GM19023 (cell line): ENCODE measurements at regions not wholly inside any gene's neighbourhood (a gene's known extent, or its start where the extent isn't known, plus 50 kb on each side); places are given as distances from the start of the nearest gene placed in this dataset.

Source experiments
- ATAC-seq: cut with Tn5 transposase; IDR thresholded peaks from one replicate; pipeline ENCODE4 v1.9.1; 2021; ENCODE audit warnings: mild to moderate bottlenecking, moderate library complexity; ENCODE audit not compliant: unreplicated experiment

DNA sequence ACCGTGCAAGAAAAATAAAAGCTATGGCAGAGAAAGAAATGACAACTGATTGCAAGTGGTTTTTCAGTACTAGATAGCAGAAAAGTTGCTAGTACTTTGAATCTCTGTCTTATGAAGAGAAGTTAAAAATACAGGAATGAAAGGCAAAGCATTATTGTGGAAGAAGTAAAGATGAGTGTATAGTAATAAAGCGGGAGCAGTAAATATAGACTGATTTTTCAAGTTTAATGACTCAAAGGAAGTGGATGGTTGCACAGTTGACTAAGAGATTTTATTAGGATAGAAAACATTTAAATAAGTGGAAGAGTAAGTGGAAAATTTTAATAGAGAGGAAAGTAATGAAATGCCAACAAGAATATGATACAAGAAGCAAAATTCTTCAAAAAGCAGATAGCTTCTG is 1076.1 kb upstream of the CADM2 start:
- ATAC-seq: no peak

- no peak for ATAC-seq
Measured at GRCh38 chr3:83890039-83890762, 1068.6 kb upstream of the CADM2 start.

DNA sequence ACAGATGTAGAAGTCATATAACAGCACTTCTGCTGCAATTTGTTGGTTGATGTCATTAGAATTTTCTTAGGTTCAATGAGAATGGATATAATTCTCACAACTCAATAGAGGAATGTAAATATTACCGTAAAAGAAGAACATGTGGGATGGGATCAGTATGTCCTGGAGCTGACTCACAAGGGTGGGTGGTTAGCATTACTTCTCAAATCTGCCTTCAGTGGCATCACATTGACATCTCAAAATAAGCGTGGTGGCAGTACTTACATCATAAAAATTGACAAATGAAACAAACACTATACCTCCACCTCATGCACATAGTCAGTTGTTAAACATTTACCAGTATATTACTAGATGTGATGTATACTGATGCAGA is 1068.0 kb upstream of the CADM2 start:
- ATAC-seq: no peak

DNA sequence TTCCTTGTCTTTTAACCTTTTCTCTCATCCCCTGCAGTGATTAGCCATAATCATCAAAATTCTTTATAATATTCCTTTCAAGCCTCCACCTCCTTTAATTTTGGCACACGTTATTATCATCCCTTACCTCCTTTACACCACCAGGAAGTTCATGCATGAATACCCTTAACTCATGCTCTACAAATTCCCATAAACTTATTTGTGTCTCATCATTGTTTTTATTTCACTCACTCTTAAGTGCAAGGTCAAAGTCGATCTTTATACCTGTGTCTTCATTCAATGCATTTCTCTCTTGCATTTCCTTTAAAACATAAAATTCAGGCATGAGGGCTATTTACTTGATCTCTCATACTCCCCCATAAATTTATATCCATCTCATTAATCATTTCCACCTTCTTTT is 1064.6 kb upstream of the CADM2 start:
- no peak for ATAC-seq

DNA sequence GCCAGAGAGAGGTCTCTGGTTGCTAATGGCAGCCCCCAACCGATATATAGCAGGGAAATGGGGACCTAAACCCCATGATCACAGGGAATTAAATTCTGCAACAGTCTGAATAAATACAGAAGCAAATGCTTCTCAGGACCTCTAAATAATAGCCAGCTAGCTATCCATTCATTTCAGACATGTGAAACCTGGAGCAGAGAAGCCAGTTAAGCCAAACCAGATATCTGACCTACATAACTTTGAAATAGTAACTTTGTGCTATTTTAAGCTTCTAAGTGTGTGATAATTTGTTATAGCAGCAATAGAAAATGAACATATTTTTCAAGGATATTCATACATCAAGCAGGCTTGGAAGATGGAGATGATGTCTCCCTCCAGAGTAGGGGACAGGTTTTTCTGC is 1062.9 kb upstream of the CADM2 start:
- ATAC-seq: no peak

GRCh38 chr3:83902787-83903533 is 1055.8 kb upstream of the CADM2 start:
- ATAC-seq: no peak

DNA sequence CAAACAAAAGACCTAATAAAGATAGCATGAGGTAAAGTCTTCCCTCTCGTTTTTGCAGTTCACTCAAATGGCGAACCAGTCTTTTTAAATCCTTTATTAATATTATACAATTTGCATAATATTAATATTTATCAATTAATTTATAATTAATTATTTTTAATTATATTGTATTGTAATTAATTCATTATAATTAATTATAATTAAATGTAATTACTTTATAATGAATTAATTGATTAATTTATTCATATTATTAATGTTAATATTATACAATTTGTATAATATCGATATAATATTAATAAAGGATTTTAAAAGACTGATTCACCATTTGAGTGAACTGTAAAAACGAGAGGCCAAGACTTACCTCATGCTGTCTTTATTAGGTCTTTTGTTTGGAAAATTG is 1045.4 kb upstream of the CADM2 start:
- ATAC-seq: no peak

DNA sequence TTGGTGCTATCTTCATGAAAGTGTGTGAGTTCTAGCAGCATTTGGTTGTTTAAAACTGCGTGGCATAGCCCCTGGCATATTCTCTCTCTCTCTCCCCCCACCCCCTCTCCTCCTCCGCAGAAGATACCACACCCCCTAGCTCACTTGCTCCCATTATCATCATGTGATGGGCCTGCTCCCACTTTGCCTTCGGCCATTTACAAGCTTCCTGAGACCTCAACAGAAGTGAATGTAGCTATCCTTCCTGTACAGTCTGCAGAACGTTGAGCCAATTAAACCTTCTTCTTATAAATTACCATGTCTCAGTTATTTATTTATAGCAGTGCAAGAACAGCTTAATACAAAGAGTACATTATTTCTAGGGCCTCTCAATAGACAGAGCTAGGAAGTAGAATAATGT is 1032.5 kb upstream of the CADM2 start:
- ATAC-seq: no peak

DNA sequence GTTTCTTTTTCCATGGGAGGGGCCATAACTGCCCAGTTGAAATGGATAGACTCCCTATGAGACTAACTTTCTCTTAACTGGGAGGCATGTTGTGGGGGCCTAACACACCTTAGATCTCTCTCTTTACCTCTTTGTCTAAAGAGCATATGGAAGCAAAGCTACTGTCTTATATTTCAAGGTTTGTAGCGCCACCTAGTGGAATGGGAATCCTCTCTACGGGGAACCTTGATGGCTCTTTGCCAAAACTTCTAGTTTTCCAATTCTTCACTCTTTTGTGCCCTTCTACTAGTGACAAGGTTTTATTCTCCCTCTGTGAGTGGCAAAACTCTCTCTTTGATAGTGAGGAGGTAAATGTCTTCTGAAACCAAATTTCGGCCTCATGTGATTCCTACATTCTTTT is 1030.4 kb upstream of the CADM2 start:
- ATAC-seq: no peak

DNA sequence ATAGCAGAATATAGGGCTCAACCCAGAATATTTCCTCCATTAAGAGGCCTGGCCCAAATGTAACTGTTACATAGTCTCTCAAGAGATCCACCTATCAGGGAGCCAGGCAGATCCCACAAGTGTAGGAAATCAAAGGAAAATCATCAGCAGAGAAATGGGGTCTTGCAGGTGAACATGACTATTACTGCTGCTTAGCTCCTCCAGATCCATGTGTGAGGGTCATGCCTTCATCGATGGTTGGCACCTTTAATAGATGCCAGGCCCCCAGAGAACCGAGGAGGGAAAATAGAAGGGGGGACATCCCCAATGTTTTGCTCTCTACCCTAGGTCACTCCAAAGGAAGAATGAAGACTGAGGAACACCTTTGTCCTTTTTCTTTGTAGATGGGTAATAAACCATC is 1029.9 kb upstream of the CADM2 start:
- no peak for ATAC-seq

DNA sequence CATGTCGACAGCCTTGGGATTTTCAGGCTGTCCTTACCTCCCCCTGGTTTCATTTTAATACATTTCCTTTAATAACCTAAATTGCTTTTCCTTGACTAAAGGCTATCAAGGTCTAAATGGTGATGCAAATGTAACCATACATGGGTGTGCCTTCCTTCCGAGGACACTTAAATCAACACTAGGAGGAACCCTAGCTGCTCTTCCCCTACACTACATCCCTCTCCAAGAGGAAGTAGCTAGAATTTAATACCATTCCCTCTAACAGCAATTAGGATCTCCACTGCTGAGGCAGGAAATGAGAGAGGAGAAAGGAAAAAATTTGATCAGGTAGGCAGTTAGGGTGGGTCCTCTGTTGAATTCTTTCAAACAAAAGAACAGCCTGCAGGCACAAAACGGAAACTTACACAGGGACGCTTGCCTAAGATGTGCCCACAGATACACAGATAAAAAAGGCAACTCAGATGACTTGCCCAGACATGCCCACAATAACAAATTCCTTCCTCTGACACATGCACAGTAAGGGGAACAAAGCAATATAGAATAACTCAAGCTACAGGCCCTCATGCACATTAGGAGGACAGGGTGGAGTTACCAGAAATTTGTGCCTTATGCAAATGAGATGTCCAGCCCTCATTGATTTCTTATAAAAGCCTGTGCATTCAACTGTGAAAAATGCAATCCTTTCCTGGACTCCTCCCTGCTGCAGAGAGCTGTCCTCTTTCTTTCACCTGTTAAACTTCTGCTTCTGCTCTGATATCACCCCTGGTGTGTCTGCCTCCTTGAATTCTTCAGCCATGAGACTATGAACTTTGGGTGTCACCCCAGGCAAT is 1024.4 kb upstream of the CADM2 start:
- no peak for ATAC-seq

DNA sequence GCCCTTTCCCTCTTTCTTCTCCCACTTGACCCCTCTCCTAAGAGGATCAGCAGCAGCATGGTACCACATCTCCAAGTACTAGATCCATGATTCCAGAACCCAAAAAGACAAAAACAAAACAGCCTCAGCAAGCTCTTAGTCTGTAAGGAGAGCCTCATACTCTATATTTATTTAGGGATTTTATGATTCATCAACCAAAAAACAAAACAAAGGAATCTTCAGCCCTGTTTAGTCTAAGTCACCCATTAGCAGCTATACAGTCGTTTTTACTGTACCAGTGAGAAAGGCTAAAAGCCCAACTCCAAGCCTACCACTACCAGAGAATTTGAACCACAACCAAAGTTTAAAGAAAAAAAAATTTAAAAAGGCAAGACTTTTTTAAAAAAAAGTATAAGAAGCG is 1020.3 kb upstream of the CADM2 start:
- no peak for ATAC-seq

- no peak for ATAC-seq
Measured at GRCh38 chr3:83941990-83942745, 1016.6 kb upstream of the CADM2 start.

GRCh38 chr3:83946049-83946448 is 1012.7 kb upstream of the CADM2 start:
- ATAC-seq: no peak

DNA sequence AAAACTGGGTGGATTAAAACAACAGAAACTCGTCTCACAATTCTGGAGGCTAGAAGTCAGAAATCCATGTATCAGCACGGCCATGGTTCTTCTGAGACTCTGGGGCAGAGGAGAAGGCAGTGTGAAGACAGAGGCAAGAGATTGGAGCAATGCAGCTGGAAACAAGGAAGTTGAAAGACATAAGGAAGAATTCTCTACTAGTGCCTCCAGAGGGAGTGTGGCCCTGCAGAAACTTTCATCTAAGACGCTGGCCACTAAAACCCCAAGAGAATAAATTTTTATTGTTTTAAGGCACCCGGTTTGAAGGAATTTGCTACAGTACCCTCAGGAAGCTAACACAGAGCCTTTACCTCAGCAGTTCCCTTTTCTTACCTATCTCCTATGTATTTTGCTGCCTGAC is 1012.2 kb upstream of the CADM2 start:
- no peak for ATAC-seq

DNA sequence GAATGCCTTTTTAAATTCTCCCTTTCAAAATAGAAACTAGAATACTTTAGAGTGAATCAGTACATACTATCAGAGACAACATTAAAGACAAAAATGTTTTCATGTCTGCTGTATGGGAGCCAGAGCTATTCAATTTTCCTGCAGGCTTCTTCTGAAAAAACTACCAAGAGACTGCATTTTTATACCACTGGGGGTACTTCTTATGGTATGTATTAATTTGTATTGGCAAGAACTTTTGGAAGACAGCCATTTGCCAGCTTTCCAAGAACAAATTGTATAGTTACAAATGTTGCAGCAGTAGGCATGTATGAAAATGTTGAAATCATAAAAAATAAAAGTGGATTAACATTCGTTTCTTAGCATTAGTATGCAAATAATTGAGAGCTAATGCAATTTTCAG is 1010.0 kb upstream of the CADM2 start:
- no peak for ATAC-seq

GRCh38 chr3:83953417-83954089 is 1005.2 kb upstream of the CADM2 start:
- no peak for ATAC-seq

- ATAC-seq: no peak
Measured at GRCh38 chr3:83956431-83956830, 1002.4 kb upstream of the CADM2 start.

DNA sequence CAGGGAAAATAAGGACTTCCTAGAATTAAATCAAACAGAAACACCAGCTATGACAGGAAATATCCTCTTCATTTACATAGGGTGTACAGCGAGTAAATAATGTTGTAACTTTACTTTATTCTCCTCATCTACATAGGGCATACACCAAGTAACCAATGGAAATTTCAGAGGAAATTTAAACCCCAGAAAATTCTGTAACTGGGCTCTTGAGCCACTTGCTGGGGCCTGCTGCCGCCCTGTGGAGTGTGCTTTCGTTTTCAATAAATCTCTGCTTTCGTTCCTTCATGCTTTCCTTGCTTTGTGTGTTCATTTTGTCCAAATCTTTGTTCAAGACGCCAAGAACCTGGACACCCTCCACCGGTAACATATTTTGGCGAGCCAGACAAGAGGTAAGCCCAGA is 990.4 kb upstream of the CADM2 start:
- ATAC-seq: no peak

- ATAC-seq: no peak
Measured at GRCh38 chr3:83971666-83972065, 987.1 kb upstream of the CADM2 start.

DNA sequence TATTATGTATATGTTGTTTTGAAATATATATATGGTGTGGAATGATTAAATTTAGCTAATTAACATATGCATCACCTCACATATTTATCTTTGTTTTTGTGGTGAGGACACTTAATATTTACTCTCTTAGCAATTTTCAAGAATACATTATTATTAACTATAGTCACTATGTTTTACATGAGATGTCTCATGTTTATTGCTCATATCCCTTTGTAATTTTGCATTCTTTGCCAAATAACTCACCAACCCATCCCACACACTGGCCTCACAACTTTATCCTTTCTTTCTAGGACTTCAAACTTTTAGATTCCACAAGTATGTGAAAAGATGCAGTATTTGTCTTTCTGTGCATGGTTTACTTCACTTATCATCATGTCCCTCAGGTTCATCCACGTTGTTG is 950.2 kb upstream of the CADM2 start:
- no peak for ATAC-seq
